ENCODE measurements at regions not wholly inside any gene's neighbourhood (a gene's known extent, or its start where the extent isn't known, plus 50 kb on each side); places are given as distances from the start of the nearest gene placed in this dataset.

DNA sequence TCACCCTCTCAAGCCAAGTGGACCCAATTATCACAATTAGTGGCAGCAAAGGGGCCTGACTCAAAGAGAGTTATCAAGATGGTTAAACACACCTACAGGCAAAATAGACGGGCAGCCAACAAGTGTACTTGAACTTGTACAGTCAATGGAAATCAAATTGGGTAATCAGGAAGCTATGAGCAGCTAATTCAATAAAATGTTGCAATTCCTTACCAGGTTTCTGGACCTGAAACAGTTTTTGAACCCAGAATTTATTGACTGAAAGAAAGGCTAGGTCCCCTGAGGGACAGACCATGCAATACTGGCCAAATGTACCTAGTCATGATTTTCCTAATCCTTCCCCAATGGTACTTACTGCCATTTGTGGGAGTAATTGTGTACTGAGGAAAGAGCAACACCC is 679.8 kb downstream of the EPM2A start:
- H3K9ac ChIP-seq (ENCODE audit: low read depth, low read length) = no peak overlapping the region
- H3K4me1 ChIP-seq (ENCODE audit: control insufficient read depth, insufficient read depth, low read length) = no peaks in the 10 kb centered on the region
- H3K9me3 ChIP-seq (ENCODE audit: control insufficient read depth, insufficient read depth, low read length) = no peaks in the 10 kb centered on the region
- H3K4me3 ChIP-seq (ENCODE audit: low read depth, low read length) = no peak overlapping the region
- H3K36me3 ChIP-seq (ENCODE audit: control insufficient read depth, insufficient read depth, low read length) = no peaks in the 10 kb centered on the region
- no peaks in the 10 kb centered on the region for H3K27me3 ChIP-seq (ENCODE audit: control insufficient read depth, insufficient read depth, low read length)

GRCh38 chr6:145060714-145061113 is 674.6 kb downstream of the EPM2A start:
- H3K36me3 ChIP-seq (ENCODE audit: control insufficient read depth, insufficient read depth, low read length) = no peaks in the 10 kb centered on the region
- H3K4me1 ChIP-seq (ENCODE audit: control insufficient read depth, insufficient read depth, low read length) = no peaks in the 10 kb centered on the region
- no peak overlapping the region for H3K4me3 ChIP-seq (ENCODE audit: low read depth, low read length)
- no peak overlapping the region for H3K9ac ChIP-seq (ENCODE audit: low read depth, low read length)
- H3K9me3 ChIP-seq (ENCODE audit: control insufficient read depth, insufficient read depth, low read length) = no peaks in the 10 kb centered on the region
- no peaks in the 10 kb centered on the region for H3K27me3 ChIP-seq (ENCODE audit: control insufficient read depth, insufficient read depth, low read length)

- Histone ChIP-seq H3K9me3 (ENCODE audit: control insufficient read depth, insufficient read depth, low read length) (no peaks in the 10 kb centered on the region), H3K4me1 (ENCODE audit: control insufficient read depth, insufficient read depth, low read length) (no peaks in the 10 kb centered on the region), H3K4me3 (ENCODE audit: low read depth, low read length) (no peak overlapping the region), H3K36me3 (ENCODE audit: control insufficient read depth, insufficient read depth, low read length) (no peaks in the 10 kb centered on the region), H3K9ac (ENCODE audit: low read depth, low read length) (no peak overlapping the region), H3K27me3 (ENCODE audit: control insufficient read depth, insufficient read depth, low read length) (no peaks in the 10 kb centered on the region)
Observed at GRCh38 chr6:145063091-145063490, 672.2 kb downstream of the EPM2A start.

DNA sequence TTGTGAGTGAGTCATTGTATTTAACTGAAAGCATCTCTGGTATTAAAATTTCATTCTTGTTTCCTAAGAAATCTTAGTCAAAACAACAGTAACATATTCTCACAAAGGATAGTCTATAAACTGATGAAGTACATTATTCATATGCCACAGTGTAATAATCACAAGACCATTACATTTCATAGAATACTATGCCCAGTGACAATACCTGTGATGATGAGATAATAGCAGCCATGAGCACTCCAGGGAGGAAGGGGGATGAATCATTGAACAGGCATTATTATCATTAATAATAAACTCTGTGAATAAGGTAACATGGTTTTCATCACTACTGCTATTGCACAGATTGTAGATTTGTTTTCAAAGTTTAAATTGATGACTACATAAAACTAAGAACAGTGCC is 667.9 kb downstream of the EPM2A start:
- Histone ChIP-seq H3K9me3 (ENCODE audit: control insufficient read depth, insufficient read depth, low read length) (no peaks in the 10 kb centered on the region), H3K27me3 (ENCODE audit: control insufficient read depth, insufficient read depth, low read length) (no peaks in the 10 kb centered on the region), H3K36me3 (ENCODE audit: control insufficient read depth, insufficient read depth, low read length) (no peaks in the 10 kb centered on the region), H3K9ac (ENCODE audit: low read depth, low read length) (no peak overlapping the region), H3K4me3 (ENCODE audit: low read depth, low read length) (no peak overlapping the region), H3K4me1 (ENCODE audit: control insufficient read depth, insufficient read depth, low read length) (no peaks in the 10 kb centered on the region)

- Histone ChIP-seq H3K9me3 (ENCODE audit: control insufficient read depth, insufficient read depth, low read length) (no peaks in the 10 kb centered on the region), H3K4me1 (ENCODE audit: control insufficient read depth, insufficient read depth, low read length) (no peaks in the 10 kb centered on the region), H3K36me3 (ENCODE audit: control insufficient read depth, insufficient read depth, low read length) (no peaks in the 10 kb centered on the region), H3K9ac (ENCODE audit: low read depth, low read length) (no peak overlapping the region), H3K27me3 (ENCODE audit: control insufficient read depth, insufficient read depth, low read length) (no peaks in the 10 kb centered on the region), H3K4me3 (ENCODE audit: low read depth, low read length) (no peak overlapping the region)
Observed at GRCh38 chr6:145068577-145068976, 666.7 kb downstream of the EPM2A start.

DNA sequence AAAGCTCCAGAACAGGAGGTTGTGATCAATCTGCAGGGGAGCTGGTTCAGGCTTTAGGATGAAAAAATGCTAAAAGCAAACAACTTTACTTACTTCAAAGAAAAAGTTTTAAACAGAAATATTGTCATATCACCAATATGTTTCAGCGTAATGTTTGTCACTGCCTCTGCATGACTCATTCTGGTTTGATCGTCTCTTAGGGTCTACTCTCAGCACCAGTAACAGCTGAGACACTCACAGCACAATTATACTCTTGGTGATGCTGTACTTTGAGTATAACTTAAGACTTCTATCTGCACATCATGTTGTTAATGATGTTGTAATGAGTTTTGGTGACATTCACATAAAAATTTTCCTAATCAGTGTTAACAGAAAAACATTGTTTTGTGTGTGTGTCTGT is 665.4 kb downstream of the EPM2A start:
- H3K9ac ChIP-seq (ENCODE audit: low read depth, low read length) = no peak overlapping the region
- no peaks in the 10 kb centered on the region for H3K27me3 ChIP-seq (ENCODE audit: control insufficient read depth, insufficient read depth, low read length)
- H3K36me3 ChIP-seq (ENCODE audit: control insufficient read depth, insufficient read depth, low read length) = no peaks in the 10 kb centered on the region
- H3K4me1 ChIP-seq (ENCODE audit: control insufficient read depth, insufficient read depth, low read length) = no peaks in the 10 kb centered on the region
- no peaks in the 10 kb centered on the region for H3K9me3 ChIP-seq (ENCODE audit: control insufficient read depth, insufficient read depth, low read length)
- H3K4me3 ChIP-seq (ENCODE audit: low read depth, low read length) = no peak overlapping the region

DNA sequence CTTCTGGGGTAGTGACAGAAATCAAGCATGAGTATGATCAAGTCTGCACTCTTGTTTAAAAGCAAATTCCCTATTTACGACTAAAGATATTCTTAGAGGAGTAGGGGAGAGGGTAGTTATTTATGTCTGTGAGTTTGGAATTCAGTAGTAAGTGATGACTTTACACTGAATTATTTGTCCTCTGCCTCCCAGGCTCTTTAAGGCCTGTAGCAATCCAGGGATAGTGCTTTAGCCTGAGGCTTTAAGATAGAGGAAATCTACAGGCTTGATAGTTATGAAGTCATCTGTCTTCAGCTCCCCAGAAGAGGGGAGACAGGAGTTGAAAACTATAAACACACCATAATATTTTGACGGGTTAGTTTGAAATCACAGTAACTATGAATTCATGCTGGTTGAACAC is 664.5 kb downstream of the EPM2A start:
- Histone ChIP-seq H3K36me3 (ENCODE audit: control insufficient read depth, insufficient read depth, low read length) (no peaks in the 10 kb centered on the region), H3K4me1 (ENCODE audit: control insufficient read depth, insufficient read depth, low read length) (no peaks in the 10 kb centered on the region), H3K9ac (ENCODE audit: low read depth, low read length) (no peak overlapping the region), H3K4me3 (ENCODE audit: low read depth, low read length) (no peak overlapping the region), H3K27me3 (ENCODE audit: control insufficient read depth, insufficient read depth, low read length) (no peaks in the 10 kb centered on the region), H3K9me3 (ENCODE audit: control insufficient read depth, insufficient read depth, low read length) (no peaks in the 10 kb centered on the region)

DNA sequence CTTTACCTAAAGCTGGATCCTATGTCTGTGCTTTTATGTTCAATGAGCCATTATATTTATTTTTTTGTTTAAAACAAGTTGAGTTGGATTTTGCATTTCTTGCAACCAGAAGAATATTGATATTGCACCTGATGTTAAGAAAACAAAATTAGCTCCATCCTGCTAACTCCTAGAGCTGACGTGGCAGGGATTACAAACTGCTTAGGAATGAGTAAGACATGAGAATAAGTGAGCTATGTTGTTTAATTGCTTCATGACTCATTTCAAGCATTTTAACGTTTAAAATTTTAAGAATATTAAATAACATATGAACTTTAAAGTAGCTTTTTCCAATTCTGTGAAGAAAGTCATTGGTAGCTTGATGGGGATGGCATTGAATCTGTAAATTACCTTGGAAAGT is 663.5 kb downstream of the EPM2A start:
- Histone ChIP-seq H3K4me1 (ENCODE audit: control insufficient read depth, insufficient read depth, low read length) (no peaks in the 10 kb centered on the region), H3K4me3 (ENCODE audit: low read depth, low read length) (no peak overlapping the region), H3K9me3 (ENCODE audit: control insufficient read depth, insufficient read depth, low read length) (no peaks in the 10 kb centered on the region), H3K27me3 (ENCODE audit: control insufficient read depth, insufficient read depth, low read length) (no peaks in the 10 kb centered on the region), H3K36me3 (ENCODE audit: control insufficient read depth, insufficient read depth, low read length) (no peaks in the 10 kb centered on the region), H3K9ac (ENCODE audit: low read depth, low read length) (no peak overlapping the region)

DNA sequence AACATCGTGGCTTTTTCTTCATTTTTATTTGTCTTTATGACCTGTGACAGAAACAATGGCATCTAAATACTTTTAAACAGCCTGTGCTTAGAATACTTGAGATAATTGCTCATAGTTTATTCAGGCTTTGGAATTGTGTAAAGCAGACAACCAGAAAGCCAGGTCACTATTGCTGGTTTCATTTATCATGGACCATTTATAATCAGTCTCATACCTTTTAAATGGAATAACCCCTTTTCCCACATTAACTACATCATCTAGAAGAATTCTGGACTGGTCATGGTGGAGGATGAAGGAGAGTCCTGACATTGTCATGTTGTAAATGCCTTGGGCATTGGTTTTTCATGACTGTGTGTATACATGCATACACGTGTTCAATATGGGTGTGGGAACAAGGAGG is 661.5 kb downstream of the EPM2A start:
- no peak overlapping the region for H3K9ac ChIP-seq (ENCODE audit: low read depth, low read length)
- no peaks in the 10 kb centered on the region for H3K9me3 ChIP-seq (ENCODE audit: control insufficient read depth, insufficient read depth, low read length)
- H3K4me3 ChIP-seq (ENCODE audit: low read depth, low read length) = no peak overlapping the region
- H3K4me1 ChIP-seq (ENCODE audit: control insufficient read depth, insufficient read depth, low read length) = no peaks in the 10 kb centered on the region
- no peaks in the 10 kb centered on the region for H3K27me3 ChIP-seq (ENCODE audit: control insufficient read depth, insufficient read depth, low read length)
- H3K36me3 ChIP-seq (ENCODE audit: control insufficient read depth, insufficient read depth, low read length) = no peaks in the 10 kb centered on the region

DNA sequence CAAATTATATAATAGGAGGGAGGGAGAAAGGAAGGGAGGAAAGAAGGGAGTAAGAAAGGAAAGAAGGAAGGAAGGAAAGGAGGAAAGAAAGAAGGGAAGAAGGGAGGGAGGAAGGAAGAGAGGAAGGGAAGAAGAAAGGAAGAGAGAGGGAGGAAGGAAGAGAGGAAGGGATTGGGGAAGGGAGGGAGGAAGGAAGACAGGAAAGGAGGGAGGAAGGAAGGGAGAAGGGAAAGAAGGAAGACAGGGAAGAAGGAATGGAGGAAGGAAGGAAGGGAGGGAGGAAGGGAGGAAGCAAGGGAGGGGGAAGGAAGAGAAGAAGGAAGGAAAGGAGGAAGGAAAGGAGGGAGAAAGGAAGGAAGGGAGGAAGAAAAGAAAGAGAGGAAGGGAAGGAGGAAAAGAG is 660.5 kb downstream of the EPM2A start:
- Histone ChIP-seq H3K4me3 (ENCODE audit: low read depth, low read length) (no peak overlapping the region), H3K27me3 (ENCODE audit: control insufficient read depth, insufficient read depth, low read length) (no peaks in the 10 kb centered on the region), H3K4me1 (ENCODE audit: control insufficient read depth, insufficient read depth, low read length) (no peaks in the 10 kb centered on the region), H3K9me3 (ENCODE audit: control insufficient read depth, insufficient read depth, low read length) (no peaks in the 10 kb centered on the region), H3K36me3 (ENCODE audit: control insufficient read depth, insufficient read depth, low read length) (no peaks in the 10 kb centered on the region), H3K9ac (ENCODE audit: low read depth, low read length) (no peak overlapping the region)

DNA sequence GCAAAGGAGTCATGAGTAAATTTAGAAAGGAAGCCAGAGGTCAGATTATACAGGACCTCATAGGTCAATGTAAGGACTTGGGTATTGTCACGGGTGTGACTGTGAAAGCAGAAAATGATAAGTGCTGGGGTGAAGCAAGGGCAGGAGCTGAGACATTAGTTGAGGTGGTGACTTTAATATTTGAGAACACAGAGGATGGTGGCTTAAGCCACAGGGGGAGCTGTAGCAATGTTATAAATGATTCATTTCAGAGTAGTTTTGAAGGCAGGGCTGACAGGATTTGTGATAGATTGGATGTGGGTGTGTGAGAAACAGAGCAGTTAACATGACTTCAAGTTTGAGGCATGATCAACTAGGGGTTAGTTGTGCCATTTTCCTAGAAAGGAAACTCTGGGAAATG is 659.9 kb downstream of the EPM2A start:
- H3K27me3 ChIP-seq (ENCODE audit: control insufficient read depth, insufficient read depth, low read length) = no peaks in the 10 kb centered on the region
- no peaks in the 10 kb centered on the region for H3K9me3 ChIP-seq (ENCODE audit: control insufficient read depth, insufficient read depth, low read length)
- no peak overlapping the region for H3K9ac ChIP-seq (ENCODE audit: low read depth, low read length)
- H3K36me3 ChIP-seq (ENCODE audit: control insufficient read depth, insufficient read depth, low read length) = no peaks in the 10 kb centered on the region
- no peaks in the 10 kb centered on the region for H3K4me1 ChIP-seq (ENCODE audit: control insufficient read depth, insufficient read depth, low read length)
- no peak overlapping the region for H3K4me3 ChIP-seq (ENCODE audit: low read depth, low read length)

GRCh38 chr6:145076115-145076841 is 659.0 kb downstream of the EPM2A start:
- H3K9ac ChIP-seq (ENCODE audit: low read depth, low read length) = no peak overlapping the region
- H3K4me1 ChIP-seq (ENCODE audit: control insufficient read depth, insufficient read depth, low read length) = no peaks in the 10 kb centered on the region
- H3K36me3 ChIP-seq (ENCODE audit: control insufficient read depth, insufficient read depth, low read length) = no peaks in the 10 kb centered on the region
- no peaks in the 10 kb centered on the region for H3K27me3 ChIP-seq (ENCODE audit: control insufficient read depth, insufficient read depth, low read length)
- no peaks in the 10 kb centered on the region for H3K9me3 ChIP-seq (ENCODE audit: control insufficient read depth, insufficient read depth, low read length)
- H3K4me3 ChIP-seq (ENCODE audit: low read depth, low read length) = no peak overlapping the region
